Neural crest cell (in vitro differentiated cells): ENCODE measurements at regions not wholly inside any gene's neighbourhood (a gene's known extent, or its start where the extent isn't known, plus 50 kb on each side); places are given as distances from the start of the nearest gene placed in this dataset.

ENCODE experiments used
- DNase-seq: peaks from one replicate; pipeline ENCODE4 v3.0.0; 2021; ENCODE audit warnings: low read depth, mixed read lengths, low spot score
- H3K27ac Mint-ChIP-seq: one replicate; pipeline ENCODE4 v1.8.0; 2021; ENCODE audit warnings: mild to moderate bottlenecking, mixed read lengths; ENCODE audit not compliant: unreplicated experiment
- H3K27me3 Mint-ChIP-seq: 2 replicates; pipeline ENCODE4 v1.8.0; 2021; ENCODE audit warnings: low read depth, mild to moderate bottlenecking, mixed read lengths
- H3K36me3 Mint-ChIP-seq: 2 replicates; pipeline ENCODE4 v1.8.0; 2021; ENCODE audit warnings: low read depth, mild to moderate bottlenecking, mixed read lengths
- H3K4me1 Mint-ChIP-seq: 2 replicates; pipeline ENCODE4 v1.8.0; 2021; ENCODE audit warnings: mixed read lengths
- H3K4me3 Mint-ChIP-seq: one replicate; pipeline ENCODE4 v1.8.0; 2021; ENCODE audit warnings: mild to moderate bottlenecking, mixed read lengths
- H3K9me3 Mint-ChIP-seq: 2 replicates; pipeline ENCODE4 v1.8.0; 2021; ENCODE audit warnings: mixed read lengths
- CTCF ChIP-seq: fragments of 200-600 bp; sonication (generic); conservative IDR thresholded peaks from 2 replicates; pipeline ENCODE4 v1.5.0; 2021; ENCODE audit warnings: antibody characterized with exemption, mild to moderate bottlenecking

GRCh38 chr1:242586360-242586680, 61.8 kb upstream of the PLD5 start:
- H3K27ac Mint-ChIP-seq = no peak overlapping the region
- peaks cover under 1% of the 10 kb centered on the region for H3K9me3 Mint-ChIP-seq
- peaks cover 25% of the 10 kb centered on the region for H3K4me1 Mint-ChIP-seq
- peak overlapping the region; percentile 32 for H3K4me3 Mint-ChIP-seq
- DNase-seq = no peak
- H3K27me3 Mint-ChIP-seq = peaks cover 32% of the 10 kb centered on the region
- H3K36me3 Mint-ChIP-seq = peaks cover 5% of the 10 kb centered on the region
- no peak for TF ChIP-seq CTCF

DNA sequence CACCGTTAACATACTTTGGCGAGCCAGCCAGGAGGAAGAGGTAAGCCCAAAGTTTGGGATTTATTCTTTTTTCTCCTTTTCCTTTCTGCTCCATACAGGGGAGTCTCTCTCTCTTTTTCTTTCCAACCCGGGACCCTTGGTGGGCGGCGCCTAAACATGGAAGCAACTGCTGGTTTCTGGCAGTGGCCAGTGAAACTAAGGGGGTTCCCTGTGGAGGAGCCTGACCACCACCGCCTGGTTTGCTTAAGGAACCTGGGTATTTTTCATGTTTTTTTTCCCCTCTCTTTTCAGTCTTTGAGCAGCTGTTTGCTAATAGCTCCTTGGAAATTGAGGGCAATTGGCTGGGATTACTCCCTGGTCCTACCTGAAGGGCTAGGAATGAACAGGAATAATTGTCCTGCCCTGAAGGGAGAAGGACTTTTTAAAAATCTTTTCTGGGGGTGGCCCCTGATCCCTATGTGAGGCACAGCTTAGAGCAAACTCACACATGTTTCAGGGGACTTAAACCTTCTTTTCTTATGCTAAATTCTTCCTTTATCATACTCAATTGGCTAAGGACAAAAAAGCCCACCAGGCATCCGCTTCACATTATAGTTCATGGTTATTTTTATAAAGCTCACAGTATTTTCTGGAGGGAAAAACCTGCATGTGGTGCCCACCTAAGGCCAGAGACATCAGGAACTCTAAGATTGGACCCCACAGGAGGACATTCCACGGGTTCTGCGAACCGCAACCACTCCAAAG, 61.3 kb upstream of the PLD5 start:
- Mint-ChIP-seq H3K9me3 (no peaks in the 10 kb centered on the region), H3K36me3 (peaks cover 5% of the 10 kb centered on the region), H3K4me1 (peaks cover 25% of the 10 kb centered on the region), H3K27ac (no peak overlapping the region), H3K27me3 (peaks cover 32% of the 10 kb centered on the region), H3K4me3 (peak overlapping the region; percentile 32)
- no peak for TF ChIP-seq CTCF
- no peak for DNase-seq

- Mint-ChIP-seq H3K4me1 (peaks cover 25% of the 10 kb centered on the region), H3K36me3 (no peaks in the 10 kb centered on the region), H3K27me3 (peaks cover 19% of the 10 kb centered on the region), H3K4me3 (no peak overlapping the region), H3K9me3 (no peaks in the 10 kb centered on the region), H3K27ac (no peak overlapping the region)
- DNase-seq = no peak
- no peak for TF ChIP-seq CTCF
These were observed 58.2 kb upstream of the PLD5 start for GRCh38 chr1:242582669-242583068.

DNA sequence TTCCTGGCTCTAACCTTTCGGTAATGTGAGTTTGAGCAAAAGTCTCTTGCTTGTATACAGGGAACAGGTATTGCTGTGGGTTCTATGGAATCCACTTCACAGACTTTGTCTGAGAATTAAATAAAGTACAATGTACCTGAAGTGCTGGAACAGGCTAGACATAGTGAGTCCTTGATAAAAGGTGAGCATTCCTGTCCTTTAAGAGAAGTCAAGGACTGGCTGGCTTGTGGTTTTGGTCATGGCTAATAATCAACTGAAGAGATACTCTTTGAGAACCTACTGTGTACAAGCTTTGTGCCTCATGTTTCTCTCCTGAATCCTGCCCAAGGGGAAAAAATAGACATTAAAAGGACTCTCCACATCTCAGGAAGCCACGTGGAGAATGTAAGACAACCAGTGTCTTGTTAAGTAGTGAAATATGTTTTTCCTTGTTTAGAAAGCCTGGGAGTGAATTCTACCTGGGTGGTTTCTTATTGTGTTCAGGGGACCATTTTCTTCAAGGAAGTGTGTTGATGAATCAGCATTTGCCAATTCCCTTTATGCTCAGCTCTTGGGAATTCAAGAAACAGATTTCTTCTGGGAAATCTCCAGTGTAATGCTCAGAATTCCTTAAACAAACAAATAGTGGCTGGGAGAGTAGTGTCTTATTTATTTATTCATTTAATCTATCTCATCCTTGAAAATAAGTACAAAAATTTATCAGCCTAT, 55.2 kb upstream of the PLD5 start:
- no peak for DNase-seq
- peaks cover 9% of the 10 kb centered on the region for H3K4me1 Mint-ChIP-seq
- H3K4me3 Mint-ChIP-seq = no peak overlapping the region
- no peaks in the 10 kb centered on the region for H3K36me3 Mint-ChIP-seq
- H3K27me3 Mint-ChIP-seq = peaks cover 9% of the 10 kb centered on the region
- no peak overlapping the region for H3K27ac Mint-ChIP-seq
- no peaks in the 10 kb centered on the region for H3K9me3 Mint-ChIP-seq
- TF ChIP-seq CTCF = no peak
